ENCODE measurements at regions not wholly inside any gene's neighbourhood (a gene's known extent, or its start where the extent isn't known, plus 50 kb on each side); places are given as distances from the start of the nearest gene placed in this dataset.

GRCh38 chr5:63564789-63565188, 397.5 kb downstream of the HTR1A start:
- TF ChIP-seq GATA1 (IDR thresholded peaks at IDR 0.05; ENCODE audit: low read depth, low read length), result no peak
- no peak for TF ChIP-seq POLR2A (IDR thresholded peaks at IDR 0.05; ENCODE audit: low read length)

DNA sequence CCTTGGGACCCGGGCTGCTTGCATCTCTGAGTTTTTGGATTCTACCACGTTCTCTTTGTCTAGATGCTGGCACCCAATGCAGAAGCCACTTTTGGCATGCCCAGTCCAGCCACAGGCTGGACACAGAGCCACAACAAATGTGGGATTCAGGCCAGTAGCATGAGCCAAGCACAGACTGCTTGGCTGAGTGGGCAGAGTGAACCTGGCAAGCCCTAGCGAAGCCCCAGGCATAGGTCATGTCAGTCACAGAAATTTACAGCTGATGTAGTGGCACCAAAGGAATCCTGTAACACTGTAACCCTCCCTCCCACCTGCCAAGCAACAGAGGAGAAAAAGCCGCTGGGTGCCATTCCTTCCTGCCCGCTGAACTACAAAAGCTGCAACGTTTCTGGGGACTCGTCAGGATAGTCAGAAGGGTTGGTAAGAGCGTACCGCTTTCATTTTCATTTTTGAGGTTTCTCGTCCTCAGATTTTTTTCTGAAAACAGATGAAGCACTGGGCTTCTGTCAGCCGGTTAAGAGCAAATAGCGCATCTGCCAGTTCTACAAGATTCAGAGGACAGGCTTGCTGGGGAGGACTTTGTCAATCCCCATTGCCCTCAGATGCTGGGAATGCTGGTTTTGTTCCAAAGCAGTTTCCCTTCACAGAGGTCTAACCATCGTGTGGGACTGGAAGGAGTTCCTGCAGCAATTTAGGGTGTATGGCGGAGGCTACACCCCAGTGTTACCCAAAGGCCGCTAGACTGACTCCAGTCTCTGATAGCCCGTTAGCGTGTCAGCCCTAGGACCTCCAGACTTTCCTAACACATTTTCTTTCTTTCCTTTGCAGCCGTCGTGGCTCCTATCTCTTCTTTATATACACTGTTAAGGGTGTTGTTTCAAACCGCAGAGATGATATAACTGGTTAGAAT, 399.0 kb downstream of the HTR1A start:
- no peak for DNase-seq

More at GRCh38 chr5:63564789-63565188, 397.5 kb downstream of the HTR1A start:
- no peak for DNase-seq

GRCh38 chr5:63555874-63556273, 406.4 kb downstream of the HTR1A start:
- TF ChIP-seq GATA1 (IDR thresholded peaks at IDR 0.05; ENCODE audit: low read depth, low read length), result no peak
- TF ChIP-seq POLR2A (IDR thresholded peaks at IDR 0.05; ENCODE audit: low read length), result no peak
- no peak for DNase-seq

More for the DNA sequence above, 399.0 kb downstream of the HTR1A start:
- TF ChIP-seq POLR2A (IDR thresholded peaks at IDR 0.05; ENCODE audit: low read length) (no peak), GATA1 (IDR thresholded peaks at IDR 0.05; ENCODE audit: low read depth, low read length) (no peak)

GRCh38 chr5:63554191-63554590, 408.1 kb downstream of the HTR1A start:
- no peak for TF ChIP-seq GATA1 (IDR thresholded peaks at IDR 0.05; ENCODE audit: low read depth, low read length)
- DNase-seq, result no peak

GRCh38 chr5:63553073-63553472, 409.2 kb downstream of the HTR1A start:
- no peak for DNase-seq

GRCh38 chr5:63535840-63536602, 426.2 kb downstream of the HTR1A start:
- DNase-seq, result no peak
- TF ChIP-seq POLR2A (IDR thresholded peaks at IDR 0.05; ENCODE audit: low read length) (no peak), GATA1 (IDR thresholded peaks at IDR 0.05; ENCODE audit: low read depth, low read length) (no peak)

More at GRCh38 chr5:63553073-63553472, 409.2 kb downstream of the HTR1A start:
- TF ChIP-seq GATA1 (IDR thresholded peaks at IDR 0.05; ENCODE audit: low read depth, low read length) (no peak), POLR2A (IDR thresholded peaks at IDR 0.05; ENCODE audit: low read length) (no peak)

DNA sequence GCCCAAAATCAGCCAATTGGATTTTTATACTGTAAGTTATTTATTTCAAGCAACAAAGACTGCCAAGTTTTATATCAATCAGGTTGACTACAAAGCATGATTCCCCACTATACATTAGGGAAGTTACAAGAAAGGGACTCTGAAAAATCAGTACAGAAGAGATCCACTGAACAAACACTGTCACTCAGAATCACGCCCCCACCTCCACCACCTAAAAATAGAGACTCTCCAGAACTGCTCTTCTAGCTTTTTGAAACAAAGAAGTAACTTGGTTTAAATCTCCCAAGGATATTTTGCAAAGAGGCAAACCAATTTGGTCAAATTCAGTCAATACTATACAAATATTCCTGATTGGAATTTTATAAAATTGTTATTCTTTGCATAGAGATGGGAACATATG, 438.0 kb downstream of the HTR1A start:
- no peak for DNase-seq
- no peak for TF ChIP-seq GATA1 (IDR thresholded peaks at IDR 0.05; ENCODE audit: low read depth, low read length)
- TF ChIP-seq POLR2A (IDR thresholded peaks at IDR 0.05; ENCODE audit: low read length), result no peak

DNA sequence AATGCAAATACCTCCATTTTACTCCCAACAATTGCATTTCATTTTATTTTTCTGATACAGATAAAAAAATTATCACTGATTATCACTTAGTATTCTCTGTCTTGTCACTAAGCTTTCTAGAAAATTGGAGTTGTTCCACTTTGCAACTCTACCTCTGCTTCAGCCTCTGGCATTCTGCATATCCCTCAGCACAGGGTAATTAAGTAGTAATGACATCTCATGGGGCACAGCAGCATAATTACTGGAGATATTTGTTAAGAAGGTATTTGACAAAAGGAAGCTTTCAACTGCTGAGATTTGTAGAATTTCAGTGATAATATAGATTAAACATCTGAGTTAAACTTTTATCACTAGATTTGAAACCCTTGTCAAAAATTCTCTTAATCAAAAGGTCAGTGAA, 446.2 kb downstream of the HTR1A start:
- TF ChIP-seq POLR2A (IDR thresholded peaks at IDR 0.05; ENCODE audit: low read length), result no peak
- no peak for DNase-seq

GRCh38 chr5:63500242-63500641, 462.0 kb downstream of the HTR1A start:
- TF ChIP-seq POLR2A (IDR thresholded peaks at IDR 0.05; ENCODE audit: low read length) (no peak), GATA1 (IDR thresholded peaks at IDR 0.05; ENCODE audit: low read depth, low read length) (no peak)
- DNase-seq, result no peak

- no peak for DNase-seq
- TF ChIP-seq GATA1 (IDR thresholded peaks at IDR 0.05; ENCODE audit: low read depth, low read length), result no peak
- TF ChIP-seq POLR2A (IDR thresholded peaks at IDR 0.05; ENCODE audit: low read length), result no peak
Measured at GRCh38 chr5:63495225-63495624, 467.0 kb downstream of the HTR1A start.

- no peak for DNase-seq
- TF ChIP-seq POLR2A (IDR thresholded peaks at IDR 0.05; ENCODE audit: low read length) (no peak), GATA1 (IDR thresholded peaks at IDR 0.05; ENCODE audit: low read depth, low read length) (no peak)
Measured at GRCh38 chr5:63483338-63483737, 478.9 kb downstream of the HTR1A start.

- no peak for DNase-seq
- TF ChIP-seq GATA1 (IDR thresholded peaks at IDR 0.05; ENCODE audit: low read depth, low read length) (no peak), POLR2A (IDR thresholded peaks at IDR 0.05; ENCODE audit: low read length) (no peak)
Measured at GRCh38 chr5:63473335-63473967, 488.8 kb downstream of the HTR1A start.

GRCh38 chr5:63456279-63456678, 506.0 kb downstream of the HTR1A start:
- TF ChIP-seq POLR2A (IDR thresholded peaks at IDR 0.05; ENCODE audit: low read length), result no peak
- TF ChIP-seq GATA1 (IDR thresholded peaks at IDR 0.05; ENCODE audit: low read depth, low read length), result no peak
- DNase-seq, result no peak

- DNase-seq, result no peak
- no peak for TF ChIP-seq GATA1 (IDR thresholded peaks at IDR 0.05; ENCODE audit: low read depth, low read length)
- TF ChIP-seq POLR2A (IDR thresholded peaks at IDR 0.05; ENCODE audit: low read length), result no peak
Measured at GRCh38 chr5:63451188-63451587, 511.1 kb downstream of the HTR1A start.
